DND-41 (cell line): ENCODE measurements at regions not wholly inside any gene's neighbourhood (a gene's known extent, or its start where the extent isn't known, plus 50 kb on each side); places are given as distances from the start of the nearest gene placed in this dataset.
"Not testable (repeated sequence)": the region's sequence is repeated elsewhere in the genome, so short reads cannot be mapped to it uniquely, and the experiment has no call there.

ENCODE experiments used
- ATAC-seq: fragments of 200-7000 bp; cut with Tn5 transposase; 3 replicates; pipeline ENCODE4 v1.9.1; 2021; ENCODE audit warnings: low read depth; ENCODE audit not compliant: insufficient read depth
- DNase-seq: peaks from one replicate; pipeline ENCODE4 v3.0.0-alpha.2; 2020
- H2AFZ ChIP-seq: 2 replicates; pipeline ENCODE4 v1.6.0; 2012; ENCODE audit warnings: low read depth, low read length
- H3K27ac ChIP-seq: 2 replicates; pipeline ENCODE4 v1.5.1; 2012; ENCODE audit warnings: low read length, inconsistent platforms
- H3K27me3 ChIP-seq: fragments of 200-600 bp; sonication (generic); 2 replicates; pipeline ENCODE4 v1.6.0; 2012; ENCODE audit warnings: low read length, mild to moderate bottlenecking, inconsistent platforms; ENCODE audit not compliant: insufficient read depth, poor library complexity
- H3K36me3 ChIP-seq: 2 replicates; pipeline ENCODE4 v1.5.1; 2012; ENCODE audit warnings: low read length, inconsistent platforms; ENCODE audit not compliant: insufficient read depth
- H3K4me1 ChIP-seq: 2 replicates; pipeline ENCODE4 v1.5.1; 2012; ENCODE audit warnings: mild to moderate bottlenecking, low read length; ENCODE audit not compliant: insufficient read depth
- H3K4me2 ChIP-seq: 2 replicates; pipeline ENCODE4 v1.6.0; 2012; ENCODE audit warnings: mild to moderate bottlenecking, moderate library complexity, low read length, inconsistent platforms; ENCODE audit not compliant: insufficient read depth
- H3K4me3 ChIP-seq, 2 experiments: fragments of 200-600 bp in 1 of 2; shearing (Covaris generic) in 1 of 2; 2 replicates each; pipeline ENCODE4 v1.5.1; 2012 to 2016; ENCODE audit warnings: inconsistent platforms in 2 of 2, low read length in 2 of 2, mild to moderate bottlenecking in 2 of 2, low read depth in 1 of 2, moderate library complexity in 1 of 2
- H3K79me2 ChIP-seq: 2 replicates; pipeline ENCODE4 v1.6.0; 2012; ENCODE audit warnings: low read length, inconsistent platforms; ENCODE audit not compliant: insufficient read depth
- H3K9ac ChIP-seq: 2 replicates; pipeline ENCODE4 v1.6.0; 2012; ENCODE audit warnings: low read depth, mild to moderate bottlenecking, inconsistent platforms, low read length, moderate library complexity
- H3K9me3 ChIP-seq: 2 replicates; pipeline ENCODE4 v1.5.1; 2012; ENCODE audit warnings: low read length, moderate library complexity, mild to moderate bottlenecking, inconsistent platforms; ENCODE audit not compliant: insufficient read depth, severe bottlenecking
- H4K20me1 ChIP-seq: 2 replicates; pipeline ENCODE4 v1.6.0; 2012; ENCODE audit warnings: low read length; ENCODE audit not compliant: insufficient read depth
- CTCF ChIP-seq: IDR thresholded peaks from 2 replicates; pipeline ENCODE4 v1.5.1; 2012; ENCODE audit warnings: borderline replicate concordance, low read length, moderate library complexity, mild to moderate bottlenecking; ENCODE audit not compliant: poor library complexity, severe bottlenecking; ENCODE audit errors: extremely low read depth
- EZH2 ChIP-seq: IDR thresholded peaks from 3 replicates; pipeline ENCODE4 v1.6.1; 2012; ENCODE audit warnings: borderline replicate concordance, low read depth, mild to moderate bottlenecking, moderate library complexity, low read length, inconsistent platforms; ENCODE audit not compliant: severe bottlenecking

GRCh38 chr4:9608300-9608699 lies 164.1 kb downstream of the DEFB131A start:
- no peak overlapping the region for H2AFZ ChIP-seq
- no peak for TF ChIP-seq CTCF
- TF ChIP-seq EZH2 = no peak
- no peak overlapping the region for H3K4me3 ChIP-seq
- no peaks in the 10 kb centered on the region for H3K27me3 ChIP-seq
- ATAC-seq (no peak), DNase-seq (peak; percentile 34)
- no peaks in the 10 kb centered on the region for H3K79me2 ChIP-seq
- no peak overlapping the region for H3K9ac ChIP-seq
- no peaks in the 10 kb centered on the region for H3K36me3 ChIP-seq
- no peaks in the 10 kb centered on the region for H4K20me1 ChIP-seq
- 0 out of 2 replicates have a peak, but pooled peaks cover 5% of the 10 kb centered on the region for H3K4me1 ChIP-seq
- H3K9me3 ChIP-seq = no peaks in the 10 kb centered on the region
- H3K4me2 ChIP-seq = no peak overlapping the region
- H3K27ac ChIP-seq = no peak overlapping the region

- H3K79me2 ChIP-seq, H4K20me1 ChIP-seq, H3K4me2 ChIP-seq, H3K27ac ChIP-seq, H3K4me1 ChIP-seq, H3K36me3 ChIP-seq, DNase-seq, H3K9ac ChIP-seq, H3K9me3 ChIP-seq, H2AFZ ChIP-seq, ATAC-seq, H3K4me3 ChIP-seq, H3K27me3 ChIP-seq: not testable (repeated sequence)
Observed at GRCh38 chr4:9610321-9610720, 166.1 kb downstream of the DEFB131A start.

- Histone ChIP-seq H3K36me3 (no peaks in the 10 kb centered on the region), H2AFZ (no peak overlapping the region), H3K9ac (no peak overlapping the region), H3K79me2 (no peaks in the 10 kb centered on the region), H3K4me2 (no peak overlapping the region), H3K4me1 (no peaks in the 10 kb centered on the region), H4K20me1 (no peaks in the 10 kb centered on the region), H3K4me3 (no peak overlapping the region), H3K27ac (no peak overlapping the region), H3K9me3 (no peaks in the 10 kb centered on the region), H3K27me3 (no peaks in the 10 kb centered on the region)
- TF ChIP-seq EZH2 (no peak), CTCF (no peak)
- no peak for ATAC-seq
- DNase-seq = no peak
Observed at GRCh38 chr4:9611101-9611500, 166.9 kb downstream of the DEFB131A start.

- not testable (repeated sequence) for H3K27me3 ChIP-seq, H3K9ac ChIP-seq, H3K4me1 ChIP-seq, H3K4me3 ChIP-seq, H3K4me2 ChIP-seq, H3K36me3 ChIP-seq, H2AFZ ChIP-seq, H3K79me2 ChIP-seq, H3K27ac ChIP-seq, DNase-seq, ATAC-seq, H3K9me3 ChIP-seq, H4K20me1 ChIP-seq
Observed at GRCh38 chr4:9636411-9636810, 145.0 kb upstream of the DRD5 start.

- H3K27ac ChIP-seq, H3K4me2 ChIP-seq, ATAC-seq, H3K4me1 ChIP-seq, H3K9ac ChIP-seq, H3K79me2 ChIP-seq, H4K20me1 ChIP-seq, H2AFZ ChIP-seq, H3K4me3 ChIP-seq, H3K9me3 ChIP-seq, H3K36me3 ChIP-seq, H3K27me3 ChIP-seq: not testable (repeated sequence)
- TF ChIP-seq CTCF = peak; percentile 53
- peak; percentile 24 for DNase-seq
Observed at GRCh38 chr4:9659678-9660077, 121.8 kb upstream of the DRD5 start.

GRCh38 chr4:9660955-9661354 lies 120.5 kb upstream of the DRD5 start:
- H3K4me1 ChIP-seq, H3K27me3 ChIP-seq, H3K36me3 ChIP-seq, H3K9me3 ChIP-seq, H3K9ac ChIP-seq, H3K27ac ChIP-seq, H4K20me1 ChIP-seq, H3K4me2 ChIP-seq, H3K79me2 ChIP-seq, H3K4me3 ChIP-seq, H2AFZ ChIP-seq, ATAC-seq, DNase-seq: not testable (repeated sequence)
